ENCODE measurements at regions not wholly inside any gene's neighbourhood (a gene's known extent, or its start where the extent isn't known, plus 50 kb on each side); places are given as distances from the start of the nearest gene placed in this dataset.

- ATAC-seq = no peak
Observed at GRCh38 chr16:16830401-16830800, 451.5 kb downstream of the NPIPA7 start.

GRCh38 chr16:16830973-16831372 is 452.0 kb downstream of the NPIPA7 start:
- Histone ChIP-seq H3K9me3 (no peaks in the 10 kb centered on the region), H3K4me1 (no peaks in the 10 kb centered on the region), H3K4me3 (no peak overlapping the region), H3K27ac (no peak overlapping the region), H3K36me3 (no peaks in the 10 kb centered on the region), H3K27me3 (peaks cover 0 to 4% of the 10 kb centered on the region in 2 donors)
- intact Hi-C loops (cut with DNase I) = no loop called here
- DNase-seq = no peak
- no peak for ATAC-seq
- TF ChIP-seq CTCF (IDR thresholded peaks at IDR 0.05) = no peak

More at GRCh38 chr16:16830401-16830800, 451.5 kb downstream of the NPIPA7 start:
- TF ChIP-seq CTCF (IDR thresholded peaks at IDR 0.05) = no peak
- Histone ChIP-seq H3K4me3 (no peak overlapping the region), H3K36me3 (no peaks in the 10 kb centered on the region), H3K9me3 (no peaks in the 10 kb centered on the region), H3K4me1 (no peaks in the 10 kb centered on the region), H3K27me3 (peaks cover 0 to 4% of the 10 kb centered on the region in 2 donors), H3K27ac (no peak overlapping the region)
- no peak for DNase-seq
- intact Hi-C loops (cut with DNase I) = no loop called here

GRCh38 chr16:16833165-16833564 is 454.2 kb downstream of the NPIPA7 start:
- no peak for ATAC-seq
- intact Hi-C loops (cut with DNase I) = no loop called here
- no peak for TF ChIP-seq CTCF (IDR thresholded peaks at IDR 0.05)
- peaks cover 0 to 4% of the 10 kb centered on the region in 2 donors for H3K27me3 ChIP-seq
- no peaks in the 10 kb centered on the region for H3K9me3 ChIP-seq
- no peak overlapping the region for H3K4me3 ChIP-seq
- H3K36me3 ChIP-seq = no peaks in the 10 kb centered on the region
- H3K27ac ChIP-seq = no peak overlapping the region
- no peak for DNase-seq
- H3K4me1 ChIP-seq = no peaks in the 10 kb centered on the region

- DNase-seq (no peak), ATAC-seq (no peak)
- peaks cover 0 to 18% of the 10 kb centered on the region in 2 donors for H3K27me3 ChIP-seq
- no peak for TF ChIP-seq CTCF (IDR thresholded peaks at IDR 0.05)
- H3K4me3 ChIP-seq = no peak overlapping the region
- H3K4me1 ChIP-seq = no peaks in the 10 kb centered on the region
- H3K27ac ChIP-seq = no peak overlapping the region
- no peaks in the 10 kb centered on the region for H3K36me3 ChIP-seq
- intact Hi-C loops (cut with DNase I) = no loop called here
- no peaks in the 10 kb centered on the region for H3K9me3 ChIP-seq
Observed at GRCh38 chr16:16850274-16850673, 471.3 kb downstream of the NPIPA7 start.

- no peak overlapping the region for H3K27ac ChIP-seq
- intact Hi-C loops (cut with DNase I) = no loop called here
- no peaks in the 10 kb centered on the region for H3K9me3 ChIP-seq
- DNase-seq = no peak
- no peak for ATAC-seq
- H3K4me3 ChIP-seq = no peak overlapping the region
- H3K27me3 ChIP-seq = peaks cover 0 to 23% of the 10 kb centered on the region in 2 donors
- TF ChIP-seq CTCF (IDR thresholded peaks at IDR 0.05) = no peak
- H3K4me1 ChIP-seq = no peaks in the 10 kb centered on the region
- H3K36me3 ChIP-seq = no peaks in the 10 kb centered on the region
Observed at GRCh38 chr16:16857012-16857411, 478.1 kb downstream of the NPIPA7 start.
